Lower leg skin (tissue), 4 donors: ENCODE measurements at regions not wholly inside any gene's neighbourhood (a gene's known extent, or its start where the extent isn't known, plus 50 kb on each side); places are given as distances from the start of the nearest gene placed in this dataset.

Source experiments
- DNase-seq, 2 donors: peaks; one replicate each; pipeline ENCODE4 v3.0.0-alpha.2; 2019; ENCODE audit warnings: low spot score in 2 of 2
- H3K4me3 ChIP-seq: fragments of 200-600 bp; sonication (generic); 2 replicates; pipeline ENCODE4 v1.5.1; 2017; ENCODE audit warnings: mild to moderate bottlenecking, low read depth; ENCODE audit not compliant: poor library complexity, severe bottlenecking
- POLR2A ChIP-seq, 2 donors: fragments of 450-650 bp; IDR thresholded peaks; one replicate each; pipeline ENCODE4 v1.6.1; 2016 to 2017; ENCODE audit warnings: antibody characterized with exemption in 2 of 2, mild to moderate bottlenecking in 1 of 2, moderate library complexity in 1 of 2
- WGBS, 2 donors: methylation state at CpG; one replicate each; pipeline ENCODE4 v1.1.5; 2018; 5-methylcytosine and 5-hydroxymethylcytosine counted together
- intact Hi-C: fragments of 100-400 bp; cut with DNase I; formaldehyde crosslinking; loops from one replicate; pipeline ENCODE4 v1.15.0; 2023; ENCODE audit warnings: low total_unique reads
- TF ChIP-seq, protein P1 (sequence below), 3 donors: fragments of 450-650 bp; IDR thresholded peaks; one replicate each; pipeline ENCODE4 v1.5.1; 2016; ENCODE audit warnings: antibody characterized with exemption in 3 of 3, mild to moderate bottlenecking in 3 of 3, moderate library complexity in 2 of 3

DNA sequence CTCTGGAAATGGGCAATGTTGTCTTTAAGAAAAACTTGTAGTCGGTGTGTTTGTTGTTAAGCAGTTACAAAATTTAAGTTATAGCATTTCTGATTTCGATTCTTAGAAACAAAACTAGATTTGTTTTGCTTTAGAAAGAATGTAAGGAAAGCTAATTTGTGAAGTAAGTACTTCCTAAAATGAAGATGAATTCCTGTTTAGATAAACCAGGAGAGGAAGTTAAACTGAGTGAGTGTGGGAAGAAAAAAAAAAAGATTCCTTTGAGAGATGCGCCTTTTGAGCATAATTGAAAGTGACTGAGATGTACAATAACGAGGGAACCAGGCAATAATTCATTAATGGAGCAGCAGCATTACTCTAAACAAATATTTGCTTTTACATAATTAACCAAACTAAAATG lies 52.4 kb upstream of the ALOX12 start:
- WGBS, 2 donors, result 75 to 76% methylated on average over 4 of the region's 4 CpGs
- intact Hi-C loops, result no loop called here
- TF ChIP-seq, protein P1, sequence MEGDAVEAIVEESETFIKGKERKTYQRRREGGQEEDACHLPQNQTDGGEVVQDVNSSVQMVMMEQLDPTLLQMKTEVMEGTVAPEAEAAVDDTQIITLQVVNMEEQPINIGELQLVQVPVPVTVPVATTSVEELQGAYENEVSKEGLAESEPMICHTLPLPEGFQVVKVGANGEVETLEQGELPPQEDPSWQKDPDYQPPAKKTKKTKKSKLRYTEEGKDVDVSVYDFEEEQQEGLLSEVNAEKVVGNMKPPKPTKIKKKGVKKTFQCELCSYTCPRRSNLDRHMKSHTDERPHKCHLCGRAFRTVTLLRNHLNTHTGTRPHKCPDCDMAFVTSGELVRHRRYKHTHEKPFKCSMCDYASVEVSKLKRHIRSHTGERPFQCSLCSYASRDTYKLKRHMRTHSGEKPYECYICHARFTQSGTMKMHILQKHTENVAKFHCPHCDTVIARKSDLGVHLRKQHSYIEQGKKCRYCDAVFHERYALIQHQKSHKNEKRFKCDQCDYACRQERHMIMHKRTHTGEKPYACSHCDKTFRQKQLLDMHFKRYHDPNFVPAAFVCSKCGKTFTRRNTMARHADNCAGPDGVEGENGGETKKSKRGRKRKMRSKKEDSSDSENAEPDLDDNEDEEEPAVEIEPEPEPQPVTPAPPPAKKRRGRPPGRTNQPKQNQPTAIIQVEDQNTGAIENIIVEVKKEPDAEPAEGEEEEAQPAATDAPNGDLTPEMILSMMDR (IDR thresholded peaks at IDR 0.05), result no peak
- no peak for TF ChIP-seq POLR2A (IDR thresholded peaks at IDR 0.05)
- no peak overlapping the region for H3K4me3 ChIP-seq
- DNase-seq, result no peak
